ENCODE measurements at regions not wholly inside any gene's neighbourhood (a gene's known extent, or its start where the extent isn't known, plus 50 kb on each side); places are given as distances from the start of the nearest gene placed in this dataset.

- TF ChIP-seq POLR2A (IDR thresholded peaks at IDR 0.05; ENCODE audit: low read length): no peak
- no peak for TF ChIP-seq GATA1 (IDR thresholded peaks at IDR 0.05; ENCODE audit: low read depth, low read length)
These were observed 146.7 kb downstream of the YTHDC2 start for GRCh38 chr5:113660206-113660605.

Measured in erythroblast (primary cell).